ENCODE measurements at regions not wholly inside any gene's neighbourhood (a gene's known extent, or its start where the extent isn't known, plus 50 kb on each side); places are given as distances from the start of the nearest gene placed in this dataset.

DNA sequence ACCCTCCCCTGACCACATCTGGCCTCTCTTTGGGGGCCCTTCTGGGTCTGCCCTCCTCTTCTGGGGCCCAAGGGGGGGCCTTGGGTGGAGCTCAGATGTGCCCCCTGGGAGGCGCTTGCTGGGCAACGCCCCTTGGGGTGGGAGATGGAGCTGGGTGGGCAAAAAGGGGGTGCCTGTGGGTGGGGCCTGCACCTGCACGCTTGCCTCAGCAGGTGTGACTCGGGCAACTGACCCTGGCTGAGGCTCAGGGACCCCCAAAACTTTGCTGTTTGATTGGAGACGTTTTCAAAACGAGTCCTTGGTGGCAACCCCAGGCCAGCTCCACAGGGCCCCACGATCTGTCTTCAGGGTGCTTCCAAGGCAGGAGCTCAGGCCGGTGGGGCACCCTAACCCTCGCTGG is 105.3 kb downstream of the SIK1 start:
- H3K27me3 Mint-ChIP-seq (ENCODE audit: low read depth): peaks cover 2% of the 10 kb centered on the region
- H3K36me3 Mint-ChIP-seq (ENCODE audit: insufficient read depth): no peaks in the 10 kb centered on the region
- peaks cover 4% of the 10 kb centered on the region for H3K4me1 Mint-ChIP-seq (ENCODE audit: low read depth)
- H3K4me3 Mint-ChIP-seq: no peak overlapping the region
- ATAC-seq (no peak), DNase-seq (no peak)
- H3K9me3 Mint-ChIP-seq: no peaks in the 10 kb centered on the region

- no peaks in the 10 kb centered on the region for H3K9me3 Mint-ChIP-seq
- H3K4me3 Mint-ChIP-seq: no peak overlapping the region
- DNase-seq (no peak), ATAC-seq (no peak)
- H3K27me3 Mint-ChIP-seq (ENCODE audit: low read depth): peaks cover 2% of the 10 kb centered on the region
- peaks cover 2% of the 10 kb centered on the region for H3K4me1 Mint-ChIP-seq (ENCODE audit: low read depth)
- no peaks in the 10 kb centered on the region for H3K36me3 Mint-ChIP-seq (ENCODE audit: insufficient read depth)
Measured at GRCh38 chr21:43321111-43321510, 105.8 kb downstream of the SIK1 start.

GRCh38 chr21:43320526-43320925 is 106.4 kb downstream of the SIK1 start:
- Mint-ChIP-seq H3K27me3 (ENCODE audit: low read depth) (peaks cover 2% of the 10 kb centered on the region), H3K9me3 (no peaks in the 10 kb centered on the region), H3K4me1 (ENCODE audit: low read depth) (no peaks in the 10 kb centered on the region), H3K36me3 (ENCODE audit: insufficient read depth) (no peaks in the 10 kb centered on the region), H3K4me3 (no peak overlapping the region)
- ATAC-seq (no peak), DNase-seq (no peak)

DNA sequence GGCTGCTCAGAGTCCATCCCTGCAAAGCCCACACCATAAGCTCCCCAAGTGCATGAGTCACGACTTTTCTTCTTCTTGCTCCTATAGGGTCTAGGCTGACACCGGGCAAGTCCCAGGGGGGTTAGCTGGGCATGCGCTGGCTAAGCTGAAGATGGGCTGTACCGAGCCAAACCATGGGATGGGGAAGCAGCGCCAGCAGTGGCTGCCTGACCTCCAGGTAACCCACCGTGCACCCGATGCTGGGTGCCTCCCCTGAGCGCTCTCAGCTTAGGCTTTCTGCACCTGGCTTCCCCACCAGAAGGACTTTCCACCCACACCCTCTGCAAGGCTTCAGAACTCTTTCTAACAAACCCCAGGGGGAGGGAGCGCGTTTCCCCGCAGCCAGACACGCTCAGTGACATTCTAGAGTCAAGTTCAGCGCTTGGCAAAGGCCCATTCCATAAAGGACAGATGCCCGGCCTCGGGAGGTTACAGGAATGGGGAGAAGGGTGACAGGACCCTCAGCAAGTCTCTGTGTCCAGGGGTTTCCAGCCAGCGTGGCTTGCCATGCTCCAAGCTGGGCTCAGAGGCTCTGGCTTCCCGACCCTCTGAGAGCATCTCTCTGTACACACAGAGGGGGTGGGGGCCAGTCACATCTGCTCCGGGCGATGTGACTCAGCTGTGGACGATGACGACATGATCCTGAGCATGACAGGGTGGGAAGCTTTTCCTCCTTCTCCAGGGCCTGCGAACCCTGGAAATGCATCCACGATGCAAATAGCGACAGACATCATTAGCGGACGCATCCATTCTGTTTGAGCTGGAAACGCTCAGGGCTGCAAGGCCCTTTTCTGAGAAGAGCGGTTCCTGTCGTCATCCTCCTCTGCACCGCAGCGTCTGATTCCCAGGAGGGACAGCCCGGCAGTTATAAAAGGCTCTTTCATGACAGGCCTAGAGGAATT is 107.8 kb downstream of the SIK1 start:
- Mint-ChIP-seq H3K27me3 (ENCODE audit: low read depth) (peaks cover 8% of the 10 kb centered on the region), H3K4me1 (ENCODE audit: low read depth) (no peaks in the 10 kb centered on the region), H3K4me3 (no peak overlapping the region), H3K36me3 (ENCODE audit: insufficient read depth) (no peaks in the 10 kb centered on the region), H3K9me3 (no peaks in the 10 kb centered on the region)
- ATAC-seq (no peak), DNase-seq (no peak)

- DNase-seq (no peak), ATAC-seq (no peak)
- Mint-ChIP-seq H3K36me3 (ENCODE audit: insufficient read depth) (no peaks in the 10 kb centered on the region), H3K9me3 (no peaks in the 10 kb centered on the region), H3K4me3 (no peak overlapping the region), H3K4me1 (ENCODE audit: low read depth) (no peaks in the 10 kb centered on the region), H3K27me3 (ENCODE audit: low read depth) (peaks cover 11% of the 10 kb centered on the region)
Measured at GRCh38 chr21:43318368-43318767, 108.6 kb downstream of the SIK1 start.

GRCh38 chr21:43317959-43318358 is 109.0 kb downstream of the SIK1 start:
- no peaks in the 10 kb centered on the region for H3K4me1 Mint-ChIP-seq (ENCODE audit: low read depth)
- H3K36me3 Mint-ChIP-seq (ENCODE audit: insufficient read depth): no peaks in the 10 kb centered on the region
- ATAC-seq (no peak), DNase-seq (no peak)
- no peaks in the 10 kb centered on the region for H3K9me3 Mint-ChIP-seq
- H3K27me3 Mint-ChIP-seq (ENCODE audit: low read depth): peaks cover 13% of the 10 kb centered on the region
- no peak overlapping the region for H3K4me3 Mint-ChIP-seq

GRCh38 chr21:43317254-43317748 is 109.6 kb downstream of the SIK1 start:
- H3K4me1 Mint-ChIP-seq (ENCODE audit: low read depth): no peaks in the 10 kb centered on the region
- H3K9me3 Mint-ChIP-seq: no peaks in the 10 kb centered on the region
- no peaks in the 10 kb centered on the region for H3K36me3 Mint-ChIP-seq (ENCODE audit: insufficient read depth)
- no peak for DNase-seq
- no peak overlapping the region for H3K4me3 Mint-ChIP-seq
- H3K27me3 Mint-ChIP-seq (ENCODE audit: low read depth): peaks cover 13% of the 10 kb centered on the region
- ATAC-seq: no peak

GRCh38 chr21:43316156-43316845 is 110.6 kb downstream of the SIK1 start:
- peaks cover 13% of the 10 kb centered on the region for H3K27me3 Mint-ChIP-seq (ENCODE audit: low read depth)
- no peak overlapping the region for H3K4me3 Mint-ChIP-seq
- H3K4me1 Mint-ChIP-seq (ENCODE audit: low read depth): no peaks in the 10 kb centered on the region
- ATAC-seq: no peak
- no peak for DNase-seq
- no peaks in the 10 kb centered on the region for H3K9me3 Mint-ChIP-seq
- H3K36me3 Mint-ChIP-seq (ENCODE audit: insufficient read depth): no peaks in the 10 kb centered on the region

DNA sequence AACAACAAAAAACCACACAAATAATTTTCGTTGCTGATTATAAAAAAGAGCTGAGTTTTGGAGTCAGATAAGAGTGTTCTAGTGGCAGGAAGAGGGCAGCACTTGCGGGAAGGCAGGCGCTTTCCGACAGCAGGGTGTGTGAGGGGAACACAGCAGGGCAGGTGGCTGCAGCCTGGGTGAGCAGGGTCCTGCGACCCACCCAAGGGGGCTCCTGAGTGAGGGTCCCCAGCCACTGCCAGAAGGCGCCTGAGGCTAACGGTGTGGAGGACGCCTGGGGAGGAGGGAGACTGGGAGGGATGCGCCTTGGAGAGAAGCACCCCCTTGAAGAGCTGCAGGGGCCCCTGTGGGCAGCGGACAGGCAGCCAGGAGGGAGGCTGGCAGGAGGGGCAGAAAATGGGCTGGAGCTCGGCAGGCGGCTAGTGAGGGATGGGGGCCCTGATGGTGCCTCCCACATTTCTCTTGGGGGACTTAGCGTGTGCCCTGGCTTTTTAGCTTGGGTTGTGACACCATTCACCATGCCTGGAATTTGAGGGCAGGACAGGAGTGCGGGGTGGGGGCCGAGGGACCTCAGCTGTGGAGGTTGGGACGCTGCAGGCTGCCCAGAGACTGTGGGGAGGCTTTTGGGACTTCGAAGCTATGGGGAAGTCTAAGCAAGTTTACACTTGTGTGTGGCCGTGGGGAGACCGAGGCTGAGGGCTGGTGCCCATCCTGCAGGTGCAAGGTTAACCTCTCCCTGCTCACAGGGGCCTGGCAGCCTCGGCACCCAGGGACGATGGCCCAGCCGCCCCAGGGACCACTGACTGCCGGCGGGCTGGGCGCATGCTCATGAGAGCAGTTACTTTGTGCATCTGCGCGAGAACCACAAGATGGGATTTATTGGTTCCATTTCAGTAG is 111.4 kb downstream of the SIK1 start:
- Mint-ChIP-seq H3K36me3 (ENCODE audit: insufficient read depth) (no peaks in the 10 kb centered on the region), H3K4me1 (ENCODE audit: low read depth) (no peaks in the 10 kb centered on the region), H3K9me3 (no peaks in the 10 kb centered on the region), H3K4me3 (no peak overlapping the region), H3K27me3 (ENCODE audit: low read depth) (peaks cover 13% of the 10 kb centered on the region)
- ATAC-seq (no peak), DNase-seq (no peak)

GRCh38 chr21:43313939-43314405 is 113.0 kb downstream of the SIK1 start:
- Mint-ChIP-seq H3K27me3 (ENCODE audit: low read depth) (peaks cover 13% of the 10 kb centered on the region), H3K9me3 (no peaks in the 10 kb centered on the region), H3K4me1 (ENCODE audit: low read depth) (no peaks in the 10 kb centered on the region), H3K4me3 (no peak overlapping the region), H3K36me3 (ENCODE audit: insufficient read depth) (no peaks in the 10 kb centered on the region)
- ATAC-seq (no peak), DNase-seq (no peak)

DNA sequence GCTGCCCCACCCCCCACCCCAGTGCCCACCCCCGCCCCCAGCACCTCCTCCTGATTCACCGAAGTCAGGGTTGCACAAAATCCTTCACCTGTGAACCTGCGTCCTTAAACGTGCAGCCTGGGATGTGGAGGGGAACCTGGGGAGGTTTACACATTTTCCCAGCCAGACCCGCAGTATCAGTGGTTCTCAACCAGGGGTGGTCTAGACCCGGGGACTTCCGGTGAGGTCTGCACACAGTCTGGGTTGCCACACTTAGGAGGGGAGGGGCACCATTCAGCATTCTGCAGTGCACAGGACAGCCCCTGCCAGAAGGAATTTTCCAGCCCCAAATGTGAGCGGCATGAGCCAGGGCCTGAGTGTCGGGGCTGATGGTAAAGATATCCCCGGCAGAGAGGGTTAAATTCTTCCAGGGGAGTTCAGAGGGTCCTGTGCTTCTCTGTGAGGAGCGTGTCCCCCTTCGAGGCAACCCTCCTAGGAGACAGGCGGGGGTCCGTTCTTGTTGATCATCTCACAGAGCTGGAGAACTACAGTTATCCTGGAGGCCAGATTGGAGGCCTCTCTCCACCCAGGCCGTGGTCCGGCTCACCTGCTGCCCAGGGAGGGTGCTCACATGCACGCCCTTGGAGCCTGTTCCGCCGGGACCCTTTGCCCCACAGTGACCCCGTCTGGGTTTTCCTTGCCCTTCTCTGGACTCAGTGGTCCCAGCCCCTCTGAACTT is 113.6 kb downstream of the SIK1 start:
- H3K4me3 Mint-ChIP-seq: no peak overlapping the region
- no peak for ATAC-seq

GRCh38 chr21:43312751-43313169 is 114.2 kb downstream of the SIK1 start:
- Mint-ChIP-seq H3K9me3 (no peaks in the 10 kb centered on the region), H3K4me1 (ENCODE audit: low read depth) (no peaks in the 10 kb centered on the region), H3K36me3 (ENCODE audit: insufficient read depth) (no peaks in the 10 kb centered on the region), H3K27me3 (ENCODE audit: low read depth) (peaks cover 13% of the 10 kb centered on the region), H3K4me3 (no peak overlapping the region)
- ATAC-seq (no peak), DNase-seq (no peak)

More for the DNA sequence above, 113.6 kb downstream of the SIK1 start:
- DNase-seq: no peak
- Mint-ChIP-seq H3K4me1 (ENCODE audit: low read depth) (no peaks in the 10 kb centered on the region), H3K9me3 (no peaks in the 10 kb centered on the region), H3K27me3 (ENCODE audit: low read depth) (peaks cover 13% of the 10 kb centered on the region), H3K36me3 (ENCODE audit: insufficient read depth) (no peaks in the 10 kb centered on the region)

GRCh38 chr21:43312011-43312410 is 114.9 kb downstream of the SIK1 start:
- Mint-ChIP-seq H3K9me3 (no peaks in the 10 kb centered on the region), H3K4me1 (ENCODE audit: low read depth) (no peaks in the 10 kb centered on the region), H3K27me3 (ENCODE audit: low read depth) (peaks cover 13% of the 10 kb centered on the region), H3K36me3 (ENCODE audit: insufficient read depth) (no peaks in the 10 kb centered on the region), H3K4me3 (no peak overlapping the region)
- ATAC-seq: no peak
- DNase-seq: no peak
